ENCODE measurements at regions not wholly inside any gene's neighbourhood (a gene's known extent, or its start where the extent isn't known, plus 50 kb on each side); places are given as distances from the start of the nearest gene placed in this dataset.

- in situ Hi-C loops (cut with HindIII; ENCODE audit: low sequenced_read_pairs) = no loop called here
- H3K4me3 ChIP-seq (ENCODE audit: low read depth, low read length) = no peak overlapping the region
- no peak for TF ChIP-seq CTCF (IDR thresholded peaks at IDR 0.05; ENCODE audit: low read depth, low read length, missing control alignments)
- DNase-seq (ENCODE audit: low read depth) = no peak
These were observed 668.7 kb downstream of the NR2F1-AS1 start for GRCh38 chr5:92912283-92912682.

DNA sequence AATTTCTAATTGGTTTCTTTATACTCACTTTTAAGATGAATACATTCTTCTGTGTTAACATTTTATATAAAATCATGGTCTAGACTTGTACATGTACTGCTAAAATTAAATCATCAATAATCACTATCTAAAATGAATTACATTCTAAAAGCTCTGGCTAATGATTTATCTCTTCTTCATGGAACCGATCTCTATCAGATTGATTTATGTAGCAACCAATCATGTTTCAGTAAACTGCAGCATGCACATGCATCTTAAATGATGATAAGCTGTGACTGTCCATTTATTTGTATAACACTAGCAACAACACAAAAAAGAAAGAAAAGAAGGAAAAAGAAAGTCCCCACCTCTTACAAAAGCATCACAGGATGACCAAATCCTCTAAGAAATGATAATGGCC, 669.2 kb downstream of the NR2F1-AS1 start:
- no peak for TF ChIP-seq CTCF (IDR thresholded peaks at IDR 0.05; ENCODE audit: low read depth, low read length, missing control alignments)
- H3K4me3 ChIP-seq (ENCODE audit: low read depth, low read length) = no peak overlapping the region
- in situ Hi-C loops (cut with HindIII; ENCODE audit: low sequenced_read_pairs) = no loop called here
- DNase-seq (ENCODE audit: low read depth) = no peak

- H3K4me3 ChIP-seq (ENCODE audit: low read depth, low read length) = no peak overlapping the region
- in situ Hi-C loops (cut with HindIII; ENCODE audit: low sequenced_read_pairs) = no loop called here
- no peak for TF ChIP-seq CTCF (IDR thresholded peaks at IDR 0.05; ENCODE audit: low read depth, low read length, missing control alignments)
- DNase-seq (ENCODE audit: low read depth) = no peak
These were observed 669.7 kb downstream of the NR2F1-AS1 start for GRCh38 chr5:92911293-92911692.

DNA sequence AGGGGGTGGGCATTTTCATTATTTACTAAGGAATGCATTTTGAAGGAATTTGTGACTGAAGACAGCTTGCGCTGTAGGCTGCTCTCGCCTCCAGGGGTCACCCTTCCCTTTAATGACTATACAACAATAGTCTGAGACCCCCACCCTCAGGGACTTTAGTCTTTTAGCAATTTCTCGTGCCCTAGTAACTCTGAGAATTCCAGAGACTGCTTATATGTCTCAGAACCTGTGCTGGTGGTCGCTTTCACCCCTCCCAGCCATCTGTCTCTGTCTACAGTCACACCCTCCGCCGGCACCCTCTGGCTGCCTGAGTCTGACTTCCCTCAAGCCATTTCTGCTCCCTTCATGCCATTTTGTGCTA, 671.4 kb downstream of the NR2F1-AS1 start:
- peak; percentile 76 for TF ChIP-seq CTCF (IDR thresholded peaks at IDR 0.05; ENCODE audit: low read depth, low read length, missing control alignments)
- H3K4me3 ChIP-seq (ENCODE audit: low read depth, low read length) = no peak overlapping the region
- in situ Hi-C loops (cut with HindIII; ENCODE audit: low sequenced_read_pairs) = no loop called here
- peak; percentile 16 for DNase-seq (ENCODE audit: low read depth)

- no peak for DNase-seq (ENCODE audit: low read depth)
- TF ChIP-seq CTCF (IDR thresholded peaks at IDR 0.05; ENCODE audit: low read depth, low read length, missing control alignments) = no peak
- in situ Hi-C loops (cut with HindIII; ENCODE audit: low sequenced_read_pairs) = no loop called here
- no peak overlapping the region for H3K4me3 ChIP-seq (ENCODE audit: low read depth, low read length)
These were observed 671.9 kb downstream of the NR2F1-AS1 start for GRCh38 chr5:92908952-92909601.

GRCh38 chr5:92907938-92908606, 672.9 kb downstream of the NR2F1-AS1 start:
- in situ Hi-C loops (cut with HindIII; ENCODE audit: low sequenced_read_pairs) = no loop called here
- no peak for TF ChIP-seq CTCF (IDR thresholded peaks at IDR 0.05; ENCODE audit: low read depth, low read length, missing control alignments)
- no peak overlapping the region for H3K4me3 ChIP-seq (ENCODE audit: low read depth, low read length)
- peak; percentile 26 for DNase-seq (ENCODE audit: low read depth)

Measured in astrocyte of the cerebellum (primary cell).